CD1c-positive myeloid dendritic cell (primary cell): ENCODE measurements at regions not wholly inside any gene's neighbourhood (a gene's known extent, or its start where the extent isn't known, plus 50 kb on each side); places are given as distances from the start of the nearest gene placed in this dataset.
"Not testable (repeated sequence)": the region's sequence is repeated elsewhere in the genome, so short reads cannot be mapped to it uniquely, and the experiment has no call there.

Experiments
- DNase-seq: peaks from one replicate; pipeline ENCODE4 v3.0.0-alpha.2; 2016; ENCODE audit errors: extremely low spot score

GRCh38 chr5:38790268-38790667 is 55.5 kb upstream of the OSMR start:
- DNase-seq: no peak

- no peak for DNase-seq
These were observed 54.9 kb upstream of the OSMR start for GRCh38 chr5:38790891-38791290.

- DNase-seq: no peak
These were observed 52.7 kb upstream of the OSMR start for GRCh38 chr5:38793099-38793498.

- DNase-seq: not testable (repeated sequence)
These were observed 51.8 kb upstream of the OSMR start for GRCh38 chr5:38794037-38794436.

- no peak for DNase-seq
These were observed 50.8 kb upstream of the OSMR start for GRCh38 chr5:38794986-38795385.

GRCh38 chr5:38795986-38796741 is 49.6 kb upstream of the OSMR start:
- DNase-seq: no peak
